B cell (primary cell): ENCODE measurements at regions not wholly inside any gene's neighbourhood (a gene's known extent, or its start where the extent isn't known, plus 50 kb on each side); places are given as distances from the start of the nearest gene placed in this dataset.

Experiments used
- ATAC-seq: fragments of 200-7000 bp; cut with Tn5 transposase; one replicate; pipeline ENCODE4 v1.10.0; 2021; ENCODE audit warnings: low read depth, mild to moderate bottlenecking, moderate number of reproducible peaks, moderate library complexity
- CTCF ChIA-PET: fragments of 350-600 bp; sonication (Branson Sonifier 250); formaldehyde crosslinking; loops from one replicate; lab custom pipeline; 2021; ENCODE audit warnings: antibody characterized with exemption, inconsistent platforms; lab: Charles Lee
- POLR2A ChIA-PET: fragments of 350-600 bp; sonication (Branson Sonifier 250); formaldehyde crosslinking; loops from one replicate; lab custom pipeline; 2021; ENCODE audit warnings: antibody characterized with exemption; lab: Charles Lee
- DNase-seq: peaks from one replicate; pipeline ENCODE4 v3.0.0; 2013
- H2AFZ ChIP-seq: 2 replicates; pipeline ENCODE4 v1.6.1; 2012; ENCODE audit warnings: mild to moderate bottlenecking, low read depth, low read length; ENCODE audit not compliant: insufficient read depth, poor library complexity, severe bottlenecking
- H3K27ac ChIP-seq, 2 donors: 1 replicate in 1 of 2; 2 replicates in 1 of 2; pipeline ENCODE4 v1.5.1; 2012 to 2013; ENCODE audit warnings: low read length in 2 of 2, mild to moderate bottlenecking in 2 of 2, moderate library complexity in 1 of 2
- H3K27me3 ChIP-seq, 4 experiments: fragments of 200-600 bp in 1 of 4; sonication (generic) in 1 of 4; replicated peaks in 1 of 4; 1 replicate in 2 of 4; 2 replicates in 2 of 4; pipeline versions ENCODE4 v1.6.1 to v1.7.0; 2013 to 2016; ENCODE audit warnings: low read length in 3 of 4, mild to moderate bottlenecking in 2 of 4, mixed read lengths in 1 of 4, moderate library complexity in 1 of 4; ENCODE audit not compliant: insufficient read depth in 4 of 4, control insufficient read depth in 3 of 4; ENCODE audit errors: control extremely low read depth in 1 of 4
- H3K36me3 ChIP-seq, 2 experiments: replicated peaks in 1 of 2; 1 replicate in 1 of 2; 2 replicates in 1 of 2; pipeline versions ENCODE4 v1.6.1 to v1.7.1; 2013; ENCODE audit warnings: low read length in 1 of 2; ENCODE audit not compliant: insufficient read depth in 2 of 2, control insufficient read depth in 1 of 2; ENCODE audit errors: control extremely low read depth in 1 of 2, extremely low read depth in 1 of 2
- H3K4me1 ChIP-seq, 2 donors: fragments of 200-600 bp in 1 of 2; sonication (generic) in 1 of 2; 1 replicate in 1 of 2; 2 replicates in 1 of 2; pipeline versions ENCODE4 v1.5.1 to v1.6.1; 2013 to 2017; ENCODE audit warnings: low read length in 2 of 2; ENCODE audit not compliant: control insufficient read depth in 2 of 2, insufficient read depth in 2 of 2
- H3K4me2 ChIP-seq: replicated peaks from 2 replicates; pipeline ENCODE3; 2012; ENCODE audit warnings: mild to moderate bottlenecking, low read depth, low read length; ENCODE audit not compliant: poor library complexity, severe bottlenecking
- H3K4me3 ChIP-seq, 5 experiments: fragments of 200-600 bp in 1 of 5; sonication (generic) in 1 of 5; 1 replicate in 3 of 5; 2 replicates in 2 of 5; pipeline versions ENCODE4 v1.5.1 to v1.7.0; 2011 to 2016; ENCODE audit warnings: low read length in 4 of 5, mild to moderate bottlenecking in 4 of 5, low read depth in 2 of 5, control low read depth in 1 of 5, moderate library complexity in 1 of 5; ENCODE audit not compliant: insufficient read depth in 1 of 5; ENCODE audit errors: control extremely low read depth in 1 of 5, extremely low read depth in 1 of 5
- H3K79me2 ChIP-seq: fragments of 200-600 bp; sonication (generic); one replicate; pipeline ENCODE4 v1.6.0; 2016; ENCODE audit warnings: low read length; ENCODE audit not compliant: control insufficient read depth, insufficient read depth
- H3K9ac ChIP-seq: fragments of 200-600 bp; sonication (generic); 2 replicates; pipeline ENCODE4 v1.6.1; 2017; ENCODE audit warnings: mild to moderate bottlenecking, low read length, moderate library complexity
- H3K9me3 ChIP-seq, 3 donors: one replicate each; pipeline versions ENCODE4 v1.6.1 to v1.7.1; 2013; ENCODE audit warnings: low read length in 2 of 3; ENCODE audit not compliant: control insufficient read depth in 2 of 3, insufficient read depth in 1 of 3; ENCODE audit errors: control extremely low read depth in 1 of 3
- H4K20me1 ChIP-seq: 2 replicates; pipeline ENCODE4 v1.6.0; 2012; ENCODE audit warnings: mild to moderate bottlenecking, low read length; ENCODE audit not compliant: insufficient read depth, control insufficient read depth, poor library complexity, severe bottlenecking
- H3K27ac Mint-ChIP-seq: one replicate; pipeline ENCODE4 v1.8.0; 2021; ENCODE audit warnings: mixed read lengths
- H3K27me3 Mint-ChIP-seq: one replicate; pipeline ENCODE4 v1.8.0; 2021; ENCODE audit warnings: mixed read lengths
- H3K4me1 Mint-ChIP-seq: one replicate; pipeline ENCODE4 v1.8.0; 2021; ENCODE audit warnings: mixed read lengths
- H3K4me3 Mint-ChIP-seq: one replicate; pipeline ENCODE4 v1.8.0; 2021; ENCODE audit warnings: mixed read lengths
- H3K9me3 Mint-ChIP-seq: one replicate; pipeline ENCODE4 v1.8.0; 2022; ENCODE audit warnings: mixed read lengths; ENCODE audit not compliant: insufficient read depth
- CTCF ChIP-seq: fragments of 200-600 bp; IDR thresholded peaks from one replicate; pipeline ENCODE4 v1.8.0; 2022; ENCODE audit warnings: antibody characterized with exemption, mild to moderate bottlenecking
- EZH2 ChIP-seq: IDR thresholded peaks from 2 replicates; pipeline ENCODE4 v1.6.1; 2012; ENCODE audit warnings: borderline replicate concordance, low read depth, mild to moderate bottlenecking, moderate library complexity, low read length; ENCODE audit not compliant: insufficient read depth, poor library complexity, severe bottlenecking
- WGBS: methylation state at CpG from one replicate; pipeline ENCODE4 v1.1.5; 2013; ENCODE audit warnings: missing lambda C conversion rate; ENCODE audit not compliant: insufficient coverage; 5-methylcytosine and 5-hydroxymethylcytosine counted together
- intact Hi-C: fragments of 100-400 bp; cut with micrococcal nuclease; formaldehyde crosslinking; loops from one replicate; pipeline ENCODE4 v1.10.0; 2022

- 89% methylated on average over 5 of the region's 8 CpGs for WGBS
- ChIA-PET CTCF (no interaction called here), POLR2A (no interaction called here)
- H3K27ac ChIP-seq = no peak overlapping the region
- no peak overlapping the region for H3K4me3 ChIP-seq
- H3K9me3 ChIP-seq = peaks cover 0 to 3% (median 0%) of the 10 kb centered on the region in 3 donors
- Mint-ChIP-seq H3K27me3 (peaks cover 10% of the 10 kb centered on the region), H3K27ac (no peak overlapping the region), H3K9me3 (no peaks in the 10 kb centered on the region), H3K4me3 (no peak overlapping the region), H3K4me1 (no peaks in the 10 kb centered on the region)
- H4K20me1 ChIP-seq = no peaks in the 10 kb centered on the region
- H3K4me2 ChIP-seq = no peak overlapping the region
- no peaks in the 10 kb centered on the region for H3K4me1 ChIP-seq
- H3K27me3 ChIP-seq = no peaks in the 10 kb centered on the region
- no peaks in the 10 kb centered on the region for H3K36me3 ChIP-seq
- TF ChIP-seq EZH2 (no peak), CTCF (no peak)
- ATAC-seq = no peak
- no peak overlapping the region for H3K9ac ChIP-seq
- no peak overlapping the region for H2AFZ ChIP-seq
- H3K79me2 ChIP-seq = no peaks in the 10 kb centered on the region
- no peak for DNase-seq
- intact Hi-C loops = no loop called here
Observed at GRCh38 chr16:86403541-86404163, 106.7 kb upstream of the FOXF1 start.

DNA sequence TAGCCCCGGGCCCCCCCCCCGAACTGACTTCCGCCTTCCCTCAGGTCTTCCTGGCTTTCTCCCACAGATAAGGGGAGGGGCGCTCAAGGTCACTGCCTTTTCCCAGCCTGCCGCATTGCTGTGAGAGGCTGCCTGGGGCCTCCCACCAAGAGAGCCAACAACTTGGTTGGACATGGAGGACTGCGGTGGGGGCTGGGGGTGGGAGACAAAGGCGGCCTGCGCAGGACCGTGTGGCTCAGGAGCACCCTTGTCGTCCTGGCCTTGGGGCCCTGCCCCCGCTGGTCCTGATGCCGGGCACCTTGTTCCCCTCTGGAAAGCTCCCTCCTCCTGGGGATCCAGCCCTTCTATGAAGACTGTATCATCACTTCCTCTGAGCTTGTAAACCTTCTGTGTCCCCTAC, 105.6 kb upstream of the FOXF1 start:
- TF ChIP-seq CTCF (no peak), EZH2 (no peak)
- Histone ChIP-seq H2AFZ (no peak overlapping the region), H3K9ac (no peak overlapping the region), H4K20me1 (no peaks in the 10 kb centered on the region), H3K4me2 (no peak overlapping the region), H3K9me3 (peaks cover 0 to 4% (median 0%) of the 10 kb centered on the region in 3 donors), H3K4me3 (no peak overlapping the region), H3K36me3 (no peaks in the 10 kb centered on the region), H3K4me1 (no peaks in the 10 kb centered on the region), H3K79me2 (no peaks in the 10 kb centered on the region), H3K27me3 (no peaks in the 10 kb centered on the region), H3K27ac (no peak overlapping the region)
- intact Hi-C loops = no loop called here
- no peak overlapping the region for H3K4me3 Mint-ChIP-seq
- no peaks in the 10 kb centered on the region for H3K9me3 Mint-ChIP-seq
- POLR2A ChIA-PET = no interaction called here
- DNase-seq = no peak
- 78% methylated on average over 4 of the region's 12 CpGs for WGBS
- H3K27ac Mint-ChIP-seq = no peak overlapping the region
- CTCF ChIA-PET = no interaction called here
- H3K4me1 Mint-ChIP-seq = no peaks in the 10 kb centered on the region
- no peak for ATAC-seq
- peaks cover 16% of the 10 kb centered on the region for H3K27me3 Mint-ChIP-seq
